SH-SY5Y (cell line): ENCODE measurements at regions not wholly inside any gene's neighbourhood (a gene's known extent, or its start where the extent isn't known, plus 50 kb on each side); places are given as distances from the start of the nearest gene placed in this dataset.

Experiments
- GATA2 ChIP-seq: IDR thresholded peaks from 2 replicates; pipeline ENCODE4 v1.6.1; 2011; ENCODE audit warnings: mild to moderate bottlenecking, low read depth, low read length
- GATA3 ChIP-seq: IDR thresholded peaks from 2 replicates; pipeline ENCODE4 v1.6.1; 2011; ENCODE audit warnings: low read depth, mild to moderate bottlenecking, low read length, moderate library complexity

DNA sequence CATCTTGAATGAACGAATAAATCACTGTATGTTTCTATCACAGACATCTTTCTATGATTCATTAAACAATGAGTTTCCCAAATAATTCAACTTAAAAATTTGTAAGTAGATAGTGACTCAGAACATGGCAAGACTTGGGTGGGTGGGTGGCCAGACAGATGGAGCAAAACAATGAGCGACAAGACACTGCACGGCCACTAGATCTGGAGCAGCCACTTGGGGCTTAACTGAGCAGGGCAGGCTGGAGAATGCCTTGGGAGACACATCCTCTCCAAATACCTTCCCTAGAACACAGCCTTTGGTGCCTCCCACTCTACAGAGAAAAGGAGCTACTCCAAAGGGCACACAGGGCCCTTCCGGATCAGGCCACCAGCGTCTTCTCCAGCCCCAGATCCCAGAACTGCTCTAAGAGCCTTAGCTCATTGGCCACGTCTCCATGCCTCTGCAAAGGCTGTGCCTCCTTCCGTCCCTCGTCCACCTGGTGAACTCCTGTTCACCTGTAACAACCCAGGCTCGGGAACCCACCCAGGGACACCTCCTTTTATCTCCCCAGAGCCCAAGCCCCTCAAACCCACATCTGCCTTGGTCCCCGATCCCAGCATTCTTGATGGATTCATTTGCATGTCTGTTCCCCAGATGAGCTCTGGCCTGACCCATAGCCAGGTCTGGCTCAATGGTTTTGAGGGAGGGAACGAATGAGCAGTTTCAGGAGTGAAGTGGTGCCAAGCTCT lies 134.9 kb upstream of the IQSEC1 start:
- no peak for TF ChIP-seq GATA2
- no peak for TF ChIP-seq GATA3
